ENCODE measurements at regions not wholly inside any gene's neighbourhood (a gene's known extent, or its start where the extent isn't known, plus 50 kb on each side); places are given as distances from the start of the nearest gene placed in this dataset.
"Not testable (repeated sequence)": the region's sequence is repeated elsewhere in the genome, so short reads cannot be mapped to it uniquely, and the experiment has no call there.

DNA sequence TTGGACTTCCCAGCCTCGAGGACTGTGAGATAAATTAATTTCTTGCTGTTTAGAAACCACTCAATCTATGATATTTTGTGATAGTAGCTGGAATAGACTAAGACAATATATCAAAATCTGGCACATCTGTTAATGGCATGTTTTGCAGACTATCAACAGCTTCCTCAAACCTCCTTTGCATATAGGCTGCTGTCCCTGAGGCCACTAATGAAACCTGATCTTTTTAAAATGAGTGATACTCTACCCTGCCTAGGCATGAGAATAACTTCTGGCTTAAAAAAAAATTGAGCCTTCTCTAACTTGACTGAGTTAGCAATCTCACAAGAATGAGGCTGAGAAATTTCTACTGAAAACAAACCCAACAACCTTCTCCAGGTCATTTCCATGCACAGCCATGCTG is 176.0 kb upstream of the CRBN start:
- Histone ChIP-seq H3K9me3 (replicated peaks; ENCODE audit: control insufficient read depth, low read depth, low read length) (no peaks in the 10 kb centered on the region), H3K36me3 (ENCODE audit: control insufficient read depth, insufficient read depth, low read length) (no peaks in the 10 kb centered on the region), H3K27ac (ENCODE audit: low read length) (no peak overlapping the region), H3K4me1 (ENCODE audit: control insufficient read depth, insufficient read depth, low read length) (peaks cover 7% of the 10 kb centered on the region), H3K4me3 (ENCODE audit: low read length) (no peak overlapping the region), H3K27me3 (ENCODE audit: control insufficient read depth, insufficient read depth, low read length) (no peaks in the 10 kb centered on the region)
- WGBS (ENCODE audit: insufficient coverage), result no CpG with 5 or more reads among the region's 1 CpG
- DNase-seq, result peak; percentile 10

DNA sequence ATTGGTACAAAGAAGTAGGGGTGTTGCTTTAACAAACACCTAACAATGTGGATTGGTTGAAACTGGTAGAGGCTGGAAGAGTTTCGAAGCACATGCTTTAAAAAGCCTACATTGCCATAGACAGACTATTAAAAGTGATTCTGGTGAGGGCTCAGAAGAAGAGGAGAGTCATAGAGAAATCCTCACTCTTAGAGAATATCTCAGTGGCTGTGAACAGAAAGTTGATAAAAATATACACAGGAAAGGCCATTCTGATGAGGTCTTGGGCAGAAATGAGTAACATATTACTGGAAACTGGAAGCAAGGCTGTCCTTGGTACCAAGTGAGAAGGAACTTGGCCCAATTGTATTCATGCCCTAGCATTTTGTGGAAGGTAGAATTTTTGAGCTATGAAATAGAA is 173.7 kb upstream of the CRBN start:
- H3K4me3 ChIP-seq (ENCODE audit: low read length), result no peak overlapping the region
- H3K4me1 ChIP-seq (ENCODE audit: control insufficient read depth, insufficient read depth, low read length), result peaks cover 7% of the 10 kb centered on the region
- DNase-seq, result no peak
- H3K27ac ChIP-seq (ENCODE audit: low read length), result no peak overlapping the region
- H3K27me3 ChIP-seq (ENCODE audit: control insufficient read depth, insufficient read depth, low read length), result no peaks in the 10 kb centered on the region
- no CpG with 5 or more reads among the region's 1 CpG for WGBS (ENCODE audit: insufficient coverage)
- no peaks in the 10 kb centered on the region for H3K36me3 ChIP-seq (ENCODE audit: control insufficient read depth, insufficient read depth, low read length)
- H3K9me3 ChIP-seq (replicated peaks; ENCODE audit: control insufficient read depth, low read depth, low read length), result no peaks in the 10 kb centered on the region

DNA sequence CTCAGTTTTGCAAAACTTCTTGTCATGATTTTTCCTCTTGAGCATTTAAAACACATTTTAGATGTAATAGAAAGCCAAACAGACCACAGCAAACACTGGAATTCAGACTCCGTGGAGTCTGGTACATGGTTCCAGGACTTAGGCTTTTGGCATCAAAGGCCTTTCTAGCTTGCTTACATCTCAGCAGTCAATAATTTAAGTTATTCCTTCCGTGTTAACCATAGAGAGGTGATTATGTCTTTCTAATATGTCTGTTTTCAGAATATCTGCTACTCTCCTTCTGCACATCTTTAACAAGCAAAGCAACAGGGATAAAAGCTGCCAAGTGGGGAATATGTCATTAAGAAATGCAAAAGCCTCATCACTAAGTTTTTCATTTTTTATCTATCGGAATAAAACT is 171.7 kb upstream of the CRBN start:
- Histone ChIP-seq H3K36me3 (ENCODE audit: control insufficient read depth, insufficient read depth, low read length) (no peaks in the 10 kb centered on the region), H3K27me3 (ENCODE audit: control insufficient read depth, insufficient read depth, low read length) (no peaks in the 10 kb centered on the region), H3K9me3 (replicated peaks; ENCODE audit: control insufficient read depth, low read depth, low read length) (no peaks in the 10 kb centered on the region), H3K4me3 (ENCODE audit: low read length) (no peak overlapping the region), H3K27ac (ENCODE audit: low read length) (no peak overlapping the region), H3K4me1 (ENCODE audit: control insufficient read depth, insufficient read depth, low read length) (peaks cover 4% of the 10 kb centered on the region)
- peak; percentile 69 for DNase-seq
- no CpG with 5 or more reads among the region's 3 CpGs for WGBS (ENCODE audit: insufficient coverage)

DNA sequence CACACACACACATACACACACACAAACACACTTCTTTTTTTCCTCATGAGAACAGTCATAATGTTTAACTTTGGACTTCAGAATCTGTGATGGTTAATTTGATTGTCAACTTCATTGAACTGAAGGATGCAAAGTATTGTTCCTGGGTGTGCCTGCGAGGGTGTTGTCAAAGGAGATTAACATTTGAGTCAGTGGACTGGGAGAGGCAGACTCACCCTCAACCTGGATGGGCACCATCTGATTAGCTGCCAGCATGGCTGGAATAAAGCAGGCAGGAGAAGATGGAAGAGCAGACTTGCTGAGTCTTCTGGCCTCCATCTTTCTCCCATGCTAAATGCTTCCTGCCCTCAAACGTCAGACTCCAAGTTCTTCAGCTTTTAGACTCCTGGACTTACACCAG is 167.6 kb upstream of the CRBN start:
- not testable (repeated sequence) for H3K4me3 ChIP-seq (ENCODE audit: low read length); H3K36me3 ChIP-seq (ENCODE audit: control insufficient read depth, insufficient read depth, low read length); DNase-seq; H3K9me3 ChIP-seq (replicated peaks; ENCODE audit: control insufficient read depth, low read depth, low read length); H3K4me1 ChIP-seq (ENCODE audit: control insufficient read depth, insufficient read depth, low read length); H3K27me3 ChIP-seq (ENCODE audit: control insufficient read depth, insufficient read depth, low read length); H3K27ac ChIP-seq (ENCODE audit: low read length)
- WGBS (ENCODE audit: insufficient coverage), result 86% methylated on average over 2 of the region's 2 CpGs

DNA sequence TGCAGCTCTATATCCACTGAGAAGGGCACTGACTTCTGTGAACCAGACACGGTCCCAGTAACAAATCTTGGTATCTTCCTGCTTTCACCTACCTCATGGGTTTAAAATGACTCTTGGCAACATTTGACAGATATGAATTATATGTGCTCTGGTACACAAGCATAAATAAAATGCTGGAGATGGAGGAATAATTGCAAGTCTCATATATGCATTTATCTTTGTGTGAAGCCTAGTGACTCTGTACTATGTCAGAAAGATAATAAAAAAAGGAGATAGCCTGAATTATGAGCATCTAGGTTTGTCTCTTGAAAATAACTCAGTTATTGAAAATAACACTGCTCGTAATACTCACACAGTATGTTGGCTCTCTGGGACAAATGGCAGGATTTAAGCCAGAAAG is 167.1 kb upstream of the CRBN start:
- Histone ChIP-seq H3K4me3 (ENCODE audit: low read length) (no peak overlapping the region), H3K4me1 (ENCODE audit: control insufficient read depth, insufficient read depth, low read length) (no peaks in the 10 kb centered on the region), H3K27ac (ENCODE audit: low read length) (no peak overlapping the region), H3K27me3 (ENCODE audit: control insufficient read depth, insufficient read depth, low read length) (no peaks in the 10 kb centered on the region), H3K36me3 (ENCODE audit: control insufficient read depth, insufficient read depth, low read length) (no peaks in the 10 kb centered on the region), H3K9me3 (replicated peaks; ENCODE audit: control insufficient read depth, low read depth, low read length) (no peaks in the 10 kb centered on the region)
- WGBS (ENCODE audit: insufficient coverage), result no CpG with 5 or more reads among the region's 2 CpGs
- no peak for DNase-seq

GRCh38 chr3:3342141-3342540 is 162.7 kb upstream of the CRBN start:
- no CpG with 5 or more reads among the region's 2 CpGs for WGBS (ENCODE audit: insufficient coverage)
- Histone ChIP-seq H3K27ac (ENCODE audit: low read length) (no peak overlapping the region), H3K36me3 (ENCODE audit: control insufficient read depth, insufficient read depth, low read length) (no peaks in the 10 kb centered on the region), H3K4me3 (ENCODE audit: low read length) (no peak overlapping the region), H3K27me3 (ENCODE audit: control insufficient read depth, insufficient read depth, low read length) (no peaks in the 10 kb centered on the region), H3K9me3 (replicated peaks; ENCODE audit: control insufficient read depth, low read depth, low read length) (no peaks in the 10 kb centered on the region), H3K4me1 (ENCODE audit: control insufficient read depth, insufficient read depth, low read length) (no peaks in the 10 kb centered on the region)
- DNase-seq, result no peak

DNA sequence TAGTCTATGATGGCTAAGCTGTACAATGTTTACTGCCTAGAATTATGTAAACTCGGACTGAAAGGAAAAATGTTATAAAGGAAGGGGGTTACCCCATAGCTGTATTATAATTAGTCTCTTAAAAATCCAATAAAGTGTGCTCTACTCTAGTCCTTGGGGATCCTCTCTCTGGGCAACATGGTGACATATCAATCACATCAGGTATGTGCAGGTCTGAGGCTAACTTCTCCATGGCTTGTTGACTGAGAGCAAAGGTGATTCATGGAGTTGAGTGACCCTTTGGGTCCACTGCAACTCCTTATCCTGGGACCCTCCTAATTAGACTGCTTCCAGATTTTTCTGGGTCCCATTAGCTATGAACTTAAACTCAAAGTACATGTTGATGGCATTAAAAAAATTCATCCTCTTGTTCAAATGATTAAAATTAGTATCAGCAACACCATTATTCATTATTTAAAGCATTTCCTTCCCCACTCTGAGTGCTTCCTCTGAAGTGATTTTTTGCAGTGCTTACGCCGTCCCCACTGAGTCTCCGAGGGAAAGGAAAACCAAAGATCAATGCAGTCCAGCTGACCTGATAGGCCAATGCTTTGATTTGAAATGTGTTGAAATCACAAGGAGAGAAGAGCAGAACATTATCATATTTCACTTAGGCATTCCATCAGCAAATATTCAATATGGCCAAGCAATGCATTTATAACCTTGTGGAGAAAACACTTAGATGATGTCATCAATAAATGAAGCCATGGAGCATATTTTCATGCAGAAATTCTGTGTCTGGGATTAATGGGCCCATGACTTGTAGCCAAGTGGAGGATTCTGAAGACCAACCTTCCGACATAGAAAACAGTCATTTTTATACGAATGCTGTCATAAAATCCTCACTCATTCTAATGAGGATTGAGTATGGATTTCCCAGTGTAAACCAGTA is 161.7 kb upstream of the CRBN start:
- Histone ChIP-seq H3K4me3 (ENCODE audit: low read length) (no peak overlapping the region), H3K27me3 (ENCODE audit: control insufficient read depth, insufficient read depth, low read length) (no peaks in the 10 kb centered on the region), H3K36me3 (ENCODE audit: control insufficient read depth, insufficient read depth, low read length) (no peaks in the 10 kb centered on the region), H3K27ac (ENCODE audit: low read length) (no peak overlapping the region), H3K9me3 (replicated peaks; ENCODE audit: control insufficient read depth, low read depth, low read length) (no peaks in the 10 kb centered on the region), H3K4me1 (ENCODE audit: control insufficient read depth, insufficient read depth, low read length) (no peaks in the 10 kb centered on the region)
- WGBS (ENCODE audit: insufficient coverage), result no CpG with 5 or more reads among the region's 6 CpGs
- no peak for DNase-seq

DNA sequence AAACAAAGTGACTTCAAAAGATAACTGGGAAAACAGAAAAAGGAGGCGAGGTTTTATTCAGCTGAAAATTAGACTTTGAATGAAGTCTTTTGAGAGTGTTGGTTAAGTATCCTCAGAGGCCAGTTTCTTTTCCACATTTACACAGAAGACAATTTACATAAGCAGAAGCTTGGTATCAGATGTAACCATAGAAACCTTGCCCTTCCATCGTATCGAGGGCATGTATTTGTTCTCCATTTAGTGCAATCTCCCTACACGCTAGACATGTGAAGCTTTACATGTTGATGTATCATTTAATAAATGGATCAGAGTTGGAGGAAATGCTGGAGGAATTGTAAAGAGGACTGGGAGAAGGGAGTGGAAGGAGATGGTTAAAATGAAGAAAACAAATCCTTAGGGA is 161.0 kb upstream of the CRBN start:
- Histone ChIP-seq H3K36me3 (ENCODE audit: control insufficient read depth, insufficient read depth, low read length) (no peaks in the 10 kb centered on the region), H3K4me3 (ENCODE audit: low read length) (no peak overlapping the region), H3K9me3 (replicated peaks; ENCODE audit: control insufficient read depth, low read depth, low read length) (no peaks in the 10 kb centered on the region), H3K27ac (ENCODE audit: low read length) (no peak overlapping the region), H3K27me3 (ENCODE audit: control insufficient read depth, insufficient read depth, low read length) (no peaks in the 10 kb centered on the region), H3K4me1 (ENCODE audit: control insufficient read depth, insufficient read depth, low read length) (no peaks in the 10 kb centered on the region)
- no peak for DNase-seq
- no CpG with 5 or more reads among the region's 4 CpGs for WGBS (ENCODE audit: insufficient coverage)

DNA sequence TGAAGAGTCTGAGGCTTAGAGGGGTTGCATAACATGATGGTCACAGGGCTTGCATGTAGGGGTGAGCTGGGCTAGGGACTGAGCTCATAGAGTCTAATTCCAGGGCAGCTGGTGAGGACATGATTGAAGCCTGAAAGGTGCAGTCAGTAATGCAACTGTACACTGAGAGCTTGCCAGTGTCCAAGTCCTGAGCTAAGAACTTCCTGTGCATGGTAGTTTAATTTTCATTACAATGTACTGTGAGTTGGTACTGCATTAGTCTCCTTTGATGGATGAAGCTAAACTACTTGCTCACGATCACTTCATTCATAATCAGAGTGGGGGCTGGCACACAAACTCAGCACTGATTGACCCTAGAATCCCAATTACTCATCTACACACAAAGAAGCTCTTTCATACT is 156.4 kb upstream of the CRBN start:
- no peaks in the 10 kb centered on the region for H3K4me1 ChIP-seq (ENCODE audit: control insufficient read depth, insufficient read depth, low read length)
- no peak overlapping the region for H3K27ac ChIP-seq (ENCODE audit: low read length)
- no peaks in the 10 kb centered on the region for H3K27me3 ChIP-seq (ENCODE audit: control insufficient read depth, insufficient read depth, low read length)
- H3K36me3 ChIP-seq (ENCODE audit: control insufficient read depth, insufficient read depth, low read length), result no peaks in the 10 kb centered on the region
- WGBS (ENCODE audit: insufficient coverage), result no CpG with 5 or more reads among the region's 1 CpG
- H3K4me3 ChIP-seq (ENCODE audit: low read length), result no peak overlapping the region
- H3K9me3 ChIP-seq (replicated peaks; ENCODE audit: control insufficient read depth, low read depth, low read length), result no peaks in the 10 kb centered on the region
- no peak for DNase-seq

DNA sequence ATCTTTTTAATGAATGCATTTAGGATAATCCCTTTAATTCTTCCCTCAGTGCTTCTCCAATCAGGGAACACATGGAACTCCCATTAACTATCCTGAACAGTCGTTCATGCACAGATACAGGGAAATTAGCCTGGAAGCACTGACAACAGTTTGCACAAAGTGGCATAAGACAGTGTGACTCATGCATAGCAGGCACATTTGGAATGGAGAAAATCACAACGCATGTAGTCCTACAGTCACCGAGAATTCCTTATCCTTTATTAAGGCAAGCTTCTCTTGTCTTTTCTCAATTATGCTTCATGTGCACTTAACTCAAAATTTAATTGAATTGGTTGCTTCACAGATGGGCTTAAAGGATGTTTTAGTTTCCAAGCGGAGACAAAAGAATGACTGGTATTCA is 155.0 kb upstream of the CRBN start:
- H3K27ac ChIP-seq (ENCODE audit: low read length), result no peak overlapping the region
- no peak for DNase-seq
- no peaks in the 10 kb centered on the region for H3K27me3 ChIP-seq (ENCODE audit: control insufficient read depth, insufficient read depth, low read length)
- WGBS (ENCODE audit: insufficient coverage), result 53% methylated on average over 2 of the region's 4 CpGs
- no peaks in the 10 kb centered on the region for H3K36me3 ChIP-seq (ENCODE audit: control insufficient read depth, insufficient read depth, low read length)
- no peaks in the 10 kb centered on the region for H3K9me3 ChIP-seq (replicated peaks; ENCODE audit: control insufficient read depth, low read depth, low read length)
- H3K4me1 ChIP-seq (ENCODE audit: control insufficient read depth, insufficient read depth, low read length), result no peaks in the 10 kb centered on the region
- H3K4me3 ChIP-seq (ENCODE audit: low read length), result no peak overlapping the region

- Histone ChIP-seq H3K4me1 (ENCODE audit: control insufficient read depth, insufficient read depth, low read length) (no peaks in the 10 kb centered on the region), H3K4me3 (ENCODE audit: low read length) (no peak overlapping the region), H3K27me3 (ENCODE audit: control insufficient read depth, insufficient read depth, low read length) (no peaks in the 10 kb centered on the region), H3K9me3 (replicated peaks; ENCODE audit: control insufficient read depth, low read depth, low read length) (no peaks in the 10 kb centered on the region), H3K27ac (ENCODE audit: low read length) (no peak overlapping the region), H3K36me3 (ENCODE audit: control insufficient read depth, insufficient read depth, low read length) (no peaks in the 10 kb centered on the region)
- no peak for DNase-seq
- 50% methylated on average over 1 of the region's 2 CpGs for WGBS (ENCODE audit: insufficient coverage)
Measured at GRCh38 chr3:3333571-3333970, 154.1 kb upstream of the CRBN start.
